H1 (cell line): ENCODE measurements at regions not wholly inside any gene's neighbourhood (a gene's known extent, or its start where the extent isn't known, plus 50 kb on each side); places are given as distances from the start of the nearest gene placed in this dataset.

Experiments
- CTCF ChIA-PET: fragments of 300-600 bp; sonication (Branson Sonifier 250); formaldehyde crosslinking; loops from one replicate; lab custom pipeline; 2021; ENCODE audit not compliant: partially characterized antibody; lab: Charles Lee
- POLR2A ChIA-PET: fragments of 300-600 bp; sonication (Branson Sonifier 250); formaldehyde crosslinking; loops from one replicate; lab custom pipeline; 2021; ENCODE audit warnings: inconsistent platforms; ENCODE audit not compliant: partially characterized antibody; lab: Charles Lee
- DNase-seq, 2 experiments: peaks; one replicate each; pipeline versions ENCODE4 v3.0.0 to v3.0.0-alpha.2; 2010 to 2022; ENCODE audit warnings: low spot score in 2 of 2, low read depth in 1 of 2, mixed read lengths in 1 of 2
- FAIRE-seq: peaks from 2 replicates; lab custom pipeline; 2011; peaks lifted over from hg19 to GRCh38; lab: Jason Lieb, UNC
- H2AFZ ChIP-seq: 2 replicates; pipeline ENCODE4 v1.8.1; 2012; ENCODE audit warnings: low read length, inconsistent platforms
- H2AK5ac ChIP-seq: 2 replicates; pipeline ENCODE4 v1.6.1; 2013; ENCODE audit warnings: low read depth, low read length
- H2BK120ac ChIP-seq: replicated peaks from 2 replicates; pipeline ENCODE3; 2013; ENCODE audit warnings: low read depth, low read length, inconsistent platforms
- H2BK12ac ChIP-seq: 2 replicates; pipeline ENCODE4 v1.6.1; 2013; ENCODE audit warnings: low read depth, low read length
- H2BK15ac ChIP-seq: 2 replicates; pipeline ENCODE4 v1.6.1; 2013; ENCODE audit warnings: low read length
- H2BK20ac ChIP-seq: 2 replicates; pipeline ENCODE4 v1.6.1; 2013; ENCODE audit warnings: low read length
- H2BK5ac ChIP-seq: 2 replicates; pipeline ENCODE4 v1.6.1; 2013; ENCODE audit warnings: low read depth, low read length
- H3K14ac ChIP-seq: 2 replicates; pipeline ENCODE4 v1.6.1; 2013; ENCODE audit warnings: inconsistent platforms; ENCODE audit not compliant: insufficient read length
- H3K18ac ChIP-seq: 2 replicates; pipeline ENCODE4 v1.6.1; 2013; ENCODE audit warnings: low read length; ENCODE audit errors: extremely low read depth
- H3K23ac ChIP-seq: 2 replicates; pipeline ENCODE4 v1.6.1; 2013; ENCODE audit warnings: inconsistent platforms; ENCODE audit not compliant: insufficient read length
- H3K23me2 ChIP-seq: 2 replicates; pipeline ENCODE4 v1.6.1; 2013; ENCODE audit warnings: low read depth, low read length
- H3K27ac ChIP-seq: 2 replicates; pipeline ENCODE4 v1.6.1; 2011; ENCODE audit warnings: low read depth, low read length, inconsistent platforms
- H3K27me3 ChIP-seq, 4 experiments: replicated peaks in 1 of 4; 1 replicate in 1 of 4; 2 replicates in 3 of 4; pipeline versions ENCODE4 v1.6.1 to v1.8.1; 2011 to 2013; ENCODE audit warnings: low read length in 3 of 4, mild to moderate bottlenecking in 3 of 4, inconsistent platforms in 2 of 4, mixed read lengths in 2 of 4, moderate library complexity in 1 of 4; ENCODE audit not compliant: control insufficient read depth in 3 of 4, insufficient read depth in 3 of 4; ENCODE audit errors: extremely low read depth in 1 of 4
- H3K36me3 ChIP-seq, 4 experiments: 2 replicates each; pipeline versions ENCODE4 v1.6.1 to v1.8.1; 2011 to 2013; ENCODE audit warnings: mild to moderate bottlenecking in 4 of 4, low read length in 3 of 4, moderate library complexity in 2 of 4, control low read depth in 1 of 4, inconsistent platforms in 1 of 4; ENCODE audit not compliant: insufficient read depth in 4 of 4, control insufficient read depth in 2 of 4
- H3K4ac ChIP-seq: replicated peaks from 2 replicates; pipeline ENCODE3; 2013; ENCODE audit warnings: low read length, low read depth, mixed read lengths, inconsistent platforms; ENCODE audit not compliant: insufficient read length
- H3K4me1 ChIP-seq, 4 experiments: replicated peaks in 1 of 4; 1 replicate in 1 of 4; 2 replicates in 3 of 4; pipeline versions ENCODE4 v1.6.1 to v1.8.1; 2011 to 2013; ENCODE audit warnings: low read length in 3 of 4, inconsistent platforms in 2 of 4, mixed read lengths in 1 of 4; ENCODE audit not compliant: insufficient read depth in 4 of 4, control insufficient read depth in 3 of 4
- H3K4me2 ChIP-seq, 2 experiments: 2 replicates each; pipeline versions ENCODE4 v1.6.1 to v1.8.1; 2011 to 2013; ENCODE audit warnings: low read depth in 2 of 2, low read length in 2 of 2, control low read depth in 1 of 2, inconsistent platforms in 1 of 2, mild to moderate bottlenecking in 1 of 2; ENCODE audit not compliant: insufficient read depth in 1 of 2
- H3K4me3 ChIP-seq, 4 experiments: fragments of 200-600, 300-600 bp in 1 of 4; sonication (generic), shearing (Covaris generic), sonication (Bioruptor Twin) in 1 of 4; 2 replicates each; pipeline versions ENCODE4 v1.5.1 to v1.8.1; 2011 to 2016; ENCODE audit warnings: low read length in 4 of 4, low read depth in 3 of 4, control low read depth in 2 of 4, inconsistent platforms in 2 of 4, mild to moderate bottlenecking in 2 of 4, mixed read lengths in 1 of 4, moderate library complexity in 1 of 4; ENCODE audit not compliant: insufficient read depth in 2 of 4; ENCODE audit errors: extremely low read depth in 1 of 4
- H3K56ac ChIP-seq: replicated peaks from 2 replicates; pipeline ENCODE3; 2013; ENCODE audit warnings: low read depth, mild to moderate bottlenecking, mixed read lengths, low read length, inconsistent platforms; ENCODE audit not compliant: insufficient read length
- H3K79me1 ChIP-seq: 2 replicates; pipeline ENCODE4 v1.6.1; 2013; ENCODE audit warnings: low read depth, low read length, control low read depth
- H3K79me2 ChIP-seq, 2 experiments: 2 replicates each; pipeline versions ENCODE4 v1.6.1 to v1.8.1; 2012 to 2013; ENCODE audit warnings: low read length in 2 of 2, mild to moderate bottlenecking in 2 of 2, inconsistent platforms in 1 of 2; ENCODE audit not compliant: insufficient read depth in 2 of 2, control insufficient read depth in 1 of 2
- H3K9ac ChIP-seq, 4 experiments: replicated peaks in 1 of 4; 1 replicate in 1 of 4; 2 replicates in 3 of 4; pipeline versions ENCODE4 v1.6.1 to v1.8.1; 2011 to 2013; ENCODE audit warnings: low read depth in 3 of 4, low read length in 3 of 4, control low read depth in 2 of 4, mild to moderate bottlenecking in 2 of 4, moderate library complexity in 2 of 4, inconsistent platforms in 1 of 4; ENCODE audit errors: extremely low read depth in 1 of 4
- H3K9me3 ChIP-seq, 2 experiments: 2 replicates each; pipeline versions ENCODE4 v1.6.1 to v1.8.1; 2012 to 2013; ENCODE audit warnings: mild to moderate bottlenecking in 2 of 2, moderate library complexity in 2 of 2, control low read depth in 1 of 2, inconsistent platforms in 1 of 2, low read depth in 1 of 2, low read length in 1 of 2, mixed read lengths in 1 of 2; ENCODE audit not compliant: insufficient read depth in 2 of 2
- H4K20me1 ChIP-seq, 2 experiments: replicated peaks in 1 of 2; 2 replicates each; pipeline versions ENCODE3 to v1.8.1; 2011 to 2013; ENCODE audit warnings: inconsistent platforms in 2 of 2, low read length in 2 of 2, mild to moderate bottlenecking in 1 of 2; ENCODE audit not compliant: insufficient read depth in 2 of 2, control insufficient read depth in 1 of 2
- H4K5ac ChIP-seq: 2 replicates; pipeline ENCODE4 v1.6.1; 2013; ENCODE audit warnings: low read length, low read depth, mixed read lengths, inconsistent platforms; ENCODE audit not compliant: insufficient read length
- H4K8ac ChIP-seq: 2 replicates; pipeline ENCODE4 v1.8.0; 2013; ENCODE audit warnings: mild to moderate bottlenecking, moderate library complexity, low read length, inconsistent platforms; ENCODE audit not compliant: insufficient read depth; ENCODE audit errors: extremely low read depth
- H4K91ac ChIP-seq: replicated peaks from 2 replicates; pipeline ENCODE3; 2013; ENCODE audit warnings: low read length, mixed read lengths, inconsistent platforms; ENCODE audit not compliant: insufficient read length
- ASH2L ChIP-seq: fragments of 200-600, 300-600 bp; sonication (generic); IDR thresholded peaks from one replicate; pipeline ENCODE4 v1.7.1; 2017; ENCODE audit warnings: low read length
- CTBP2 ChIP-seq: IDR thresholded peaks from 2 replicates; pipeline ENCODE4 v1.7.0; 2011; ENCODE audit warnings: borderline replicate concordance, mild to moderate bottlenecking, moderate library complexity, mixed read lengths, low read length; ENCODE audit not compliant: insufficient read depth, insufficient read length
- EGR1 ChIP-seq: IDR thresholded peaks from 2 replicates; pipeline ENCODE4 v1.6.1; 2011; ENCODE audit warnings: low read depth, low read length, borderline replicate concordance
- NANOG ChIP-seq: IDR thresholded peaks from 2 replicates; pipeline ENCODE4 v1.6.1; 2011; ENCODE audit warnings: low read length, low read depth, mild to moderate bottlenecking, inconsistent platforms; ENCODE audit not compliant: insufficient read depth, poor library complexity, severe bottlenecking
- TCF12 ChIP-seq: IDR thresholded peaks from 2 replicates; pipeline ENCODE4 v1.6.1; 2011; ENCODE audit warnings: low read depth, mild to moderate bottlenecking, low read length
- WGBS, 2 experiments: shearing (Covaris generic) in 1 of 2; methylation state at CpG; one replicate each; pipeline versions ENCODE4 v1.1.6 to v1.1.7; 2013 to 2015; ENCODE audit warnings: low lambda C conversion rate in 2 of 2, mixed read lengths in 2 of 2, inconsistent platforms in 1 of 2, low coverage in 1 of 2, missing lambda C conversion rate in 1 of 2; ENCODE audit not compliant: insufficient replicate concordance in 2 of 2, insufficient coverage in 1 of 2, insufficient read length in 1 of 2; ENCODE audit errors: extremely low coverage in 1 of 2, missing lambda C conversion rate in 1 of 2; 5-methylcytosine and 5-hydroxymethylcytosine counted together
- TF ChIP-seq, protein P1 (sequence below): IDR thresholded peaks from 2 replicates; pipeline ENCODE4 v1.6.1; 2011; ENCODE audit warnings: low read length, improper control_type of control experiment
- TF ChIP-seq, protein P2 (sequence below), 3 experiments: IDR thresholded peaks; 1 replicate in 2 of 3; 2 replicates in 1 of 3; pipeline versions ENCODE4 v1.5.1 to v1.6.1; 2011; ENCODE audit warnings: low read length in 3 of 3, mild to moderate bottlenecking in 3 of 3, inconsistent platforms in 2 of 3, low read depth in 1 of 3, moderate library complexity in 1 of 3; ENCODE audit not compliant: insufficient read depth in 1 of 3; ENCODE audit errors: control extremely low read depth in 1 of 3
- TF ChIP-seq, protein P3 (sequence below): IDR thresholded peaks from 2 replicates; pipeline ENCODE4 v1.6.1; 2012; ENCODE audit warnings: inconsistent platforms
- TF ChIP-seq, protein P4 (sequence below): IDR thresholded peaks from 2 replicates; pipeline ENCODE4 v1.6.1; 2012; ENCODE audit warnings: inconsistent platforms

DNA sequence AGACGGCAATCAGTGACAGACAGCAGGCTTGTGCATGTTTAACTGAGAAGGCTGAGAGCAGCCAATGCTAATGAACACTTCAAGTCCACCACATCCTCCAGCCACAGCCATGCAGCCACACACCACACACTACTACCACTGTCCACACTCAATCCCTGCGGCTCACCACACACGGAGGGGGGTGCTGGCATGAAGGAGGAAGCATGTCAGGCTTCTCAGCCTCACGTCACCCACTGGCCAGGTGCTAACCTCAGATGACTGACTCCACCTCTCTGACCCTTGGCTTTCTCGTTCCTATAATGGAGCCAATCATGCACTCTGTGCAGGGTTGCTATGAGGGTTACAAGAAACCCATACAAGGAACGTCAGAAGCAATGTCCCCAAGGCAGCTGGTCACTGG, 165.4 kb upstream of the RNF32 start:
- H2BK12ac ChIP-seq = no peak overlapping the region; the same call in 1 of the 2 replicates
- ChIA-PET CTCF (interaction anchor here (1.1 to 2.4 kb wide), 5 partner anchors 11 to 678 kb away, joined by 3 to 7 read pairs (median 3); no protein-coding TSS in a partner anchor), POLR2A (no interaction called here)
- H4K20me1 ChIP-seq = no peaks in the 10 kb centered on the region
- no peak overlapping the region for H3K56ac ChIP-seq
- no peak overlapping the region for H4K8ac ChIP-seq
- no peak overlapping the region for H2BK120ac ChIP-seq
- no peaks in the 10 kb centered on the region for H3K9me3 ChIP-seq
- WGBS, 2 experiments = 93% methylated on average over 6 of the region's 6 CpGs; no CpG with 5 or more reads in 1 of the 2 experiments
- H3K18ac ChIP-seq = no peak overlapping the region
- 0 out of 2 replicates have a peak overlapping the region, but pooled peaks have one; percentile 20 for H2BK15ac ChIP-seq
- H3K14ac ChIP-seq = no peak overlapping the region
- H3K36me3 ChIP-seq = no peaks in the 10 kb centered on the region
- FAIRE-seq = no peak
- no peak overlapping the region for H2AFZ ChIP-seq
- H3K79me1 ChIP-seq = no peaks in the 10 kb centered on the region
- H2BK20ac ChIP-seq = no peak overlapping the region
- no peak overlapping the region for H2BK5ac ChIP-seq
- no peak overlapping the region for H3K4me2 ChIP-seq
- DNase-seq = peak in 1 of 2 experiments; percentile 28
- no peak overlapping the region for H3K4ac ChIP-seq
- H4K5ac ChIP-seq = no peak overlapping the region
- no peak overlapping the region for H3K4me3 ChIP-seq
- no peak overlapping the region for H2AK5ac ChIP-seq
- no peaks in the 10 kb centered on the region for H3K79me2 ChIP-seq
- no peak overlapping the region for H3K27ac ChIP-seq
- H3K23me2 ChIP-seq = no peaks in the 10 kb centered on the region
- H3K23ac ChIP-seq = no peak overlapping the region
- peak overlapping the region; percentile 38 for H4K91ac ChIP-seq
- peaks cover 0 to 3% (median 0%) of the 10 kb centered on the region in 4 experiments; a peak in 1 of 7 replicates for H3K4me1 ChIP-seq
- no peak overlapping the region for H3K9ac ChIP-seq
- H3K27me3 ChIP-seq = no peaks in the 10 kb centered on the region
- TF ChIP-seq, protein P1, sequence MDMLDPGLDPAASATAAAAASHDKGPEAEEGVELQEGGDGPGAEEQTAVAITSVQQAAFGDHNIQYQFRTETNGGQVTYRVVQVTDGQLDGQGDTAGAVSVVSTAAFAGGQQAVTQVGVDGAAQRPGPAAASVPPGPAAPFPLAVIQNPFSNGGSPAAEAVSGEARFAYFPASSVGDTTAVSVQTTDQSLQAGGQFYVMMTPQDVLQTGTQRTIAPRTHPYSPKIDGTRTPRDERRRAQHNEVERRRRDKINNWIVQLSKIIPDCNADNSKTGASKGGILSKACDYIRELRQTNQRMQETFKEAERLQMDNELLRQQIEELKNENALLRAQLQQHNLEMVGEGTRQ = no peak
- TF ChIP-seq, protein P2, sequence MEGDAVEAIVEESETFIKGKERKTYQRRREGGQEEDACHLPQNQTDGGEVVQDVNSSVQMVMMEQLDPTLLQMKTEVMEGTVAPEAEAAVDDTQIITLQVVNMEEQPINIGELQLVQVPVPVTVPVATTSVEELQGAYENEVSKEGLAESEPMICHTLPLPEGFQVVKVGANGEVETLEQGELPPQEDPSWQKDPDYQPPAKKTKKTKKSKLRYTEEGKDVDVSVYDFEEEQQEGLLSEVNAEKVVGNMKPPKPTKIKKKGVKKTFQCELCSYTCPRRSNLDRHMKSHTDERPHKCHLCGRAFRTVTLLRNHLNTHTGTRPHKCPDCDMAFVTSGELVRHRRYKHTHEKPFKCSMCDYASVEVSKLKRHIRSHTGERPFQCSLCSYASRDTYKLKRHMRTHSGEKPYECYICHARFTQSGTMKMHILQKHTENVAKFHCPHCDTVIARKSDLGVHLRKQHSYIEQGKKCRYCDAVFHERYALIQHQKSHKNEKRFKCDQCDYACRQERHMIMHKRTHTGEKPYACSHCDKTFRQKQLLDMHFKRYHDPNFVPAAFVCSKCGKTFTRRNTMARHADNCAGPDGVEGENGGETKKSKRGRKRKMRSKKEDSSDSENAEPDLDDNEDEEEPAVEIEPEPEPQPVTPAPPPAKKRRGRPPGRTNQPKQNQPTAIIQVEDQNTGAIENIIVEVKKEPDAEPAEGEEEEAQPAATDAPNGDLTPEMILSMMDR (IDR thresholded peaks at IDR 0.05; ENCODE audit: control extremely low read depth in 1 of 3, insufficient read depth in 1 of 3, low read depth in 1 of 3, low read length in 3 of 3) = no peak
- TF ChIP-seq CTBP2 (no peak), EGR1 (no peak), NANOG (no peak), ASH2L (no peak), TCF12 (no peak)
- TF ChIP-seq, protein P3, sequence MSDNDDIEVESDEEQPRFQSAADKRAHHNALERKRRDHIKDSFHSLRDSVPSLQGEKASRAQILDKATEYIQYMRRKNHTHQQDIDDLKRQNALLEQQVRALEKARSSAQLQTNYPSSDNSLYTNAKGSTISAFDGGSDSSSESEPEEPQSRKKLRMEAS = no peak
- TF ChIP-seq, protein P4, sequence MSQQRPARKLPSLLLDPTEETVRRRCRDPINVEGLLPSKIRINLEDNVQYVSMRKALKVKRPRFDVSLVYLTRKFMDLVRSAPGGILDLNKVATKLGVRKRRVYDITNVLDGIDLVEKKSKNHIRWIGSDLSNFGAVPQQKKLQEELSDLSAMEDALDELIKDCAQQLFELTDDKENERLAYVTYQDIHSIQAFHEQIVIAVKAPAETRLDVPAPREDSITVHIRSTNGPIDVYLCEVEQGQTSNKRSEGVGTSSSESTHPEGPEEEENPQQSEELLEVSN = no peak
